MM.1S (cell line): ENCODE measurements at regions not wholly inside any gene's neighbourhood (a gene's known extent, or its start where the extent isn't known, plus 50 kb on each side); places are given as distances from the start of the nearest gene placed in this dataset.

Experiments used
- DNase-seq: peaks from one replicate; pipeline ENCODE4 v3.0.0-alpha.2; 2015
- H2AFZ ChIP-seq: fragments of 300-600 bp; sonication (generic); 2 replicates; pipeline ENCODE4 v1.6.0; 2016; ENCODE audit warnings: antibody characterized with exemption, low read length
- H3F3A ChIP-seq: fragments of 300-600 bp; sonication (generic); 2 replicates; pipeline ENCODE4 v1.6.1; 2016; ENCODE audit warnings: mild to moderate bottlenecking, antibody characterized with exemption, low read length, moderate library complexity, mixed read lengths; ENCODE audit not compliant: insufficient read depth
- H3K27ac ChIP-seq: fragments of 300-600 bp; sonication (generic); 2 replicates; pipeline ENCODE4 v1.5.1; 2016; ENCODE audit warnings: mild to moderate bottlenecking, low read length
- H3K27me3 ChIP-seq: fragments of 300-600 bp; sonication (generic); replicated peaks from 2 replicates; pipeline ENCODE4 v1.6.0; 2016; ENCODE audit warnings: low read length; ENCODE audit not compliant: insufficient read depth
- H3K36me3 ChIP-seq: fragments of 300-600 bp; sonication (generic); replicated peaks from 2 replicates; pipeline ENCODE4 v1.6.1; 2016; ENCODE audit warnings: mild to moderate bottlenecking, low read length, mixed read lengths; ENCODE audit not compliant: insufficient read depth
- H3K4me1 ChIP-seq: fragments of 300-600 bp; sonication (generic); 2 replicates; pipeline ENCODE4 v1.6.1; 2016; ENCODE audit warnings: low read length, mixed read lengths
- H3K4me2 ChIP-seq: fragments of 300-600 bp; sonication (generic); 2 replicates; pipeline ENCODE4 v1.6.0; 2016; ENCODE audit warnings: low read depth, low read length
- H3K4me3 ChIP-seq: fragments of 300-600 bp; sonication (generic); 2 replicates; pipeline ENCODE4 v1.5.1; 2016; ENCODE audit warnings: low read length, mixed read lengths
- H3K79me2 ChIP-seq: fragments of 300-600 bp; sonication (generic); 2 replicates; pipeline ENCODE4 v1.6.1; 2016; ENCODE audit warnings: mixed run types, low read length, mixed read lengths
- H3K9ac ChIP-seq: fragments of 300-600 bp; sonication (generic); 2 replicates; pipeline ENCODE4 v1.6.1; 2016; ENCODE audit warnings: low read length, mixed read lengths
- H3K9me2 ChIP-seq: fragments of 300-600 bp; sonication (generic); replicated peaks from 2 replicates; pipeline ENCODE4 v1.6.1; 2016; ENCODE audit warnings: mild to moderate bottlenecking, low read length, mixed read lengths; ENCODE audit not compliant: insufficient read depth
- H3K9me3 ChIP-seq: fragments of 300-600 bp; sonication (generic); replicated peaks from 2 replicates; pipeline ENCODE4 v1.6.1; 2016; ENCODE audit warnings: mild to moderate bottlenecking, low read length, mixed read lengths; ENCODE audit not compliant: insufficient read depth
- H4K20me1 ChIP-seq: fragments of 300-600 bp; sonication (generic); 2 replicates; pipeline ENCODE4 v1.6.1; 2016; ENCODE audit warnings: mild to moderate bottlenecking, low read length, moderate library complexity, mixed read lengths; ENCODE audit not compliant: insufficient read depth
- EZH2 ChIP-seq: fragments of 300-600 bp; sonication (generic); optimal IDR thresholded peaks from 2 replicates; pipeline ENCODE3; 2017; ENCODE audit warnings: low read depth, mild to moderate bottlenecking, antibody characterized with exemption, low read length, mixed read lengths
- EZH2phosphoT487 ChIP-seq: fragments of 300-600 bp; sonication (generic); IDR thresholded peaks from 2 replicates; pipeline ENCODE4 v1.6.1; 2018; ENCODE audit warnings: antibody characterized with exemption, low read length
- TF ChIP-seq, protein P1 (sequence below): fragments of 300-600 bp; sonication (generic); IDR thresholded peaks from 2 replicates; pipeline ENCODE4 v1.5.1; 2016; ENCODE audit warnings: antibody characterized with exemption, low read length, mixed read lengths

DNA sequence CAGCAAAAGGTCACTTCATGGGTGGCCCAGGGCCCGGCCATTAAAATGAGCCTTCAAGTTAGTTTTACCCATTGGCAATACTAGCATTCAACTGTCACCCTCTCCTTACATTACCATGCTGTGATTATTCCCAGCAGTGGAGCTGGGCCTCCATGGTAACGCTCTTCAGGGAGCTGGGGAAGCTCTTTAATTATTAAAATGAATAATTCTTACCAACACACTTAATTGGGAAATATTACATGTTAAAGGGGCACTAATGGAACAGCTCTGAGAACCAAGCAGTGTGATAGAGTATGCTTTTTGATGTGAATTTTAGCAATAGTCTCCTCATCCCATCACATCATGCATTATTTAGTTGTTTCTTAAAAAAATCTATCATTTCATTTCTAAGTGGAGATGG is 187.2 kb downstream of the CEMIP2 start:
- Histone ChIP-seq H3F3A (no peaks in the 10 kb centered on the region), H2AFZ (no peak overlapping the region), H3K4me1 (no peaks in the 10 kb centered on the region), H3K4me2 (no peak overlapping the region), H3K27ac (no peak overlapping the region), H3K27me3 (no peaks in the 10 kb centered on the region), H3K4me3 (no peak overlapping the region), H3K9me2 (no peaks in the 10 kb centered on the region), H3K9me3 (no peaks in the 10 kb centered on the region), H3K36me3 (no peaks in the 10 kb centered on the region), H3K79me2 (no peaks in the 10 kb centered on the region), H4K20me1 (no peaks in the 10 kb centered on the region), H3K9ac (no peak overlapping the region)
- DNase-seq: no peak
- TF ChIP-seq, protein P1, sequence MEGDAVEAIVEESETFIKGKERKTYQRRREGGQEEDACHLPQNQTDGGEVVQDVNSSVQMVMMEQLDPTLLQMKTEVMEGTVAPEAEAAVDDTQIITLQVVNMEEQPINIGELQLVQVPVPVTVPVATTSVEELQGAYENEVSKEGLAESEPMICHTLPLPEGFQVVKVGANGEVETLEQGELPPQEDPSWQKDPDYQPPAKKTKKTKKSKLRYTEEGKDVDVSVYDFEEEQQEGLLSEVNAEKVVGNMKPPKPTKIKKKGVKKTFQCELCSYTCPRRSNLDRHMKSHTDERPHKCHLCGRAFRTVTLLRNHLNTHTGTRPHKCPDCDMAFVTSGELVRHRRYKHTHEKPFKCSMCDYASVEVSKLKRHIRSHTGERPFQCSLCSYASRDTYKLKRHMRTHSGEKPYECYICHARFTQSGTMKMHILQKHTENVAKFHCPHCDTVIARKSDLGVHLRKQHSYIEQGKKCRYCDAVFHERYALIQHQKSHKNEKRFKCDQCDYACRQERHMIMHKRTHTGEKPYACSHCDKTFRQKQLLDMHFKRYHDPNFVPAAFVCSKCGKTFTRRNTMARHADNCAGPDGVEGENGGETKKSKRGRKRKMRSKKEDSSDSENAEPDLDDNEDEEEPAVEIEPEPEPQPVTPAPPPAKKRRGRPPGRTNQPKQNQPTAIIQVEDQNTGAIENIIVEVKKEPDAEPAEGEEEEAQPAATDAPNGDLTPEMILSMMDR: no peak
- TF ChIP-seq EZH2: no peak
- TF ChIP-seq EZH2phosphoT487: no peak

- no peaks in the 10 kb centered on the region for H3K9me3 ChIP-seq
- no peaks in the 10 kb centered on the region for H3K79me2 ChIP-seq
- no peaks in the 10 kb centered on the region for H3K27me3 ChIP-seq
- H2AFZ ChIP-seq: no peak overlapping the region
- TF ChIP-seq EZH2phosphoT487 (no peak), EZH2 (no peak)
- TF ChIP-seq, protein P1: no peak
- DNase-seq: no peak
- no peak overlapping the region for H3K9ac ChIP-seq
- no peaks in the 10 kb centered on the region for H4K20me1 ChIP-seq
- no peaks in the 10 kb centered on the region for H3K9me2 ChIP-seq
- no peak overlapping the region for H3K4me2 ChIP-seq
- no peaks in the 10 kb centered on the region for H3F3A ChIP-seq
- no peaks in the 10 kb centered on the region for H3K4me1 ChIP-seq
- H3K4me3 ChIP-seq: no peak overlapping the region
- H3K27ac ChIP-seq: no peak overlapping the region
- H3K36me3 ChIP-seq: no peaks in the 10 kb centered on the region
Observed at GRCh38 chr9:71571186-71571585, 197.1 kb downstream of the CEMIP2 start.

DNA sequence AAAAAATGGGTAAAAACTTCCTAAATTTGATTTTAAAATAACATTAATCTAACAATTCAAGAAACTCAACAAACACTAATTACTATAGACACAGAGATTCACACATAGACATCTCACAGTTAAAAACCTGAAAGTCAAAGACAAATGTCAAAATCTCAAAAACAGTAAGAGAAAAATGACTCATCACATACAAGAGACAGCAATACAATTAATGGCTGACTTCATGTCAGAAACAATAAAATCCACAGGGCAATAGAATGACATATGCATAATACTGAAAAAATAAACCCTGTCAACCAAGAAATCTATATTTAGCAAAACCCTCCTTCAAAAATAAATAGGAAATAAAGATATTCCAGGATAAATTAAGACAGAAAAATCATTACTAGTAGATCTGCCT is 200.4 kb downstream of the CEMIP2 start:
- H3K79me2 ChIP-seq: no peaks in the 10 kb centered on the region
- no peaks in the 10 kb centered on the region for H3K9me3 ChIP-seq
- H3K36me3 ChIP-seq: no peaks in the 10 kb centered on the region
- H3K27me3 ChIP-seq: no peaks in the 10 kb centered on the region
- H2AFZ ChIP-seq: no peak overlapping the region
- H3K4me2 ChIP-seq: no peak overlapping the region
- no peak overlapping the region for H3K27ac ChIP-seq
- H3K4me3 ChIP-seq: no peak overlapping the region
- no peaks in the 10 kb centered on the region for H3K9me2 ChIP-seq
- H3F3A ChIP-seq: no peaks in the 10 kb centered on the region
- no peaks in the 10 kb centered on the region for H3K4me1 ChIP-seq
- DNase-seq: no peak
- no peaks in the 10 kb centered on the region for H4K20me1 ChIP-seq
- TF ChIP-seq EZH2 (no peak), EZH2phosphoT487 (no peak)
- TF ChIP-seq, protein P1: no peak
- H3K9ac ChIP-seq: no peak overlapping the region
